ENCODE measurements at regions not wholly inside any gene's neighbourhood (a gene's known extent, or its start where the extent isn't known, plus 50 kb on each side); places are given as distances from the start of the nearest gene placed in this dataset.

DNA sequence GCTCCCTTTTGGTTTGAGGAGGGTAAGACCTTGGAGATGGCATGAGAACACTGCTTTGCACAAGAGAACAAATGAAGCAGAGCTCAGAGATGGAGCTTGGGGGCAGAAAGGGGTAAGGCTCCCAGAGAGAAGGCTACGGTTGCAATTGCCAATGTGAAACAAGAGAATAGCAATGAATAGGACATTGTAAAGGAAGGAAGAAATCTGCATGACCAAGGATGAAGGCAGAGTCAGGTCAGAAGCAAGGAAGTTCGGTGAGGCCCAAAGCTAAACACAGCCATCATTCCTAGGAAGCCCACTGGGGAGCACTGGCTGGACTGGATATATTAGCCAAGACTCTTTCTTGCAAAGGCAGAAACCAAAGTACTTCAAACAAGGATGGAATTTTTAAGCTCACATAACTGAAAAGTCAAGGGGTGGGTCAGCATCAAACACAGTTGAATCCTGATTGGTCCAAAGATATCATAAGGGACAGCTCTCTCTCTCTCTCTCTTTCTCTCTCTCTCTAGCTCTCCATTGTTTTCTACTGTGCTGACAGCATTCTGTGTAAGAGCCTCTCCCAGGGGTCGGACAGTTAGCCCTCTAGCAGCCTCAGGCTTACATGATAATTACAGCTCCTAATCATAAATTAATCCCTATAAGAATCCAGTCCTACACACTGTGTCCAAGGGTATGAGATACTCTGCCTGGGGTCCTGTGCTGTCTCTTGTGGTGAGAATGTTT, 484.3 kb downstream of the SOX6 start:
- TF ChIP-seq, protein P1, sequence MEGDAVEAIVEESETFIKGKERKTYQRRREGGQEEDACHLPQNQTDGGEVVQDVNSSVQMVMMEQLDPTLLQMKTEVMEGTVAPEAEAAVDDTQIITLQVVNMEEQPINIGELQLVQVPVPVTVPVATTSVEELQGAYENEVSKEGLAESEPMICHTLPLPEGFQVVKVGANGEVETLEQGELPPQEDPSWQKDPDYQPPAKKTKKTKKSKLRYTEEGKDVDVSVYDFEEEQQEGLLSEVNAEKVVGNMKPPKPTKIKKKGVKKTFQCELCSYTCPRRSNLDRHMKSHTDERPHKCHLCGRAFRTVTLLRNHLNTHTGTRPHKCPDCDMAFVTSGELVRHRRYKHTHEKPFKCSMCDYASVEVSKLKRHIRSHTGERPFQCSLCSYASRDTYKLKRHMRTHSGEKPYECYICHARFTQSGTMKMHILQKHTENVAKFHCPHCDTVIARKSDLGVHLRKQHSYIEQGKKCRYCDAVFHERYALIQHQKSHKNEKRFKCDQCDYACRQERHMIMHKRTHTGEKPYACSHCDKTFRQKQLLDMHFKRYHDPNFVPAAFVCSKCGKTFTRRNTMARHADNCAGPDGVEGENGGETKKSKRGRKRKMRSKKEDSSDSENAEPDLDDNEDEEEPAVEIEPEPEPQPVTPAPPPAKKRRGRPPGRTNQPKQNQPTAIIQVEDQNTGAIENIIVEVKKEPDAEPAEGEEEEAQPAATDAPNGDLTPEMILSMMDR (conservative IDR thresholded peaks at IDR 0.05; ENCODE audit: low read depth, low read length), result no peak
- no peak for TF ChIP-seq EZH2 (IDR thresholded peaks at IDR 0.05; ENCODE audit: borderline replicate concordance, low read depth, low read length, poor library complexity, severe bottlenecking)
